PC-3 (cell line): ENCODE measurements at regions not wholly inside any gene's neighbourhood (a gene's known extent, or its start where the extent isn't known, plus 50 kb on each side); places are given as distances from the start of the nearest gene placed in this dataset.

ENCODE experiments used
- EZH2 ChIP-seq: fragments of 300-600 bp; sonication (generic); IDR thresholded peaks from one replicate; pipeline ENCODE4 v1.6.1; 2017; ENCODE audit warnings: antibody characterized with exemption, mild to moderate bottlenecking, low read length; ENCODE audit not compliant: unreplicated experiment
- TF ChIP-seq, protein P1 (sequence below): fragments of 300-600 bp; sonication (generic); conservative IDR thresholded peaks from 2 replicates; pipeline ENCODE4 v1.5.1; 2017; ENCODE audit warnings: antibody characterized with exemption, low read depth, mild to moderate bottlenecking, low read length

DNA sequence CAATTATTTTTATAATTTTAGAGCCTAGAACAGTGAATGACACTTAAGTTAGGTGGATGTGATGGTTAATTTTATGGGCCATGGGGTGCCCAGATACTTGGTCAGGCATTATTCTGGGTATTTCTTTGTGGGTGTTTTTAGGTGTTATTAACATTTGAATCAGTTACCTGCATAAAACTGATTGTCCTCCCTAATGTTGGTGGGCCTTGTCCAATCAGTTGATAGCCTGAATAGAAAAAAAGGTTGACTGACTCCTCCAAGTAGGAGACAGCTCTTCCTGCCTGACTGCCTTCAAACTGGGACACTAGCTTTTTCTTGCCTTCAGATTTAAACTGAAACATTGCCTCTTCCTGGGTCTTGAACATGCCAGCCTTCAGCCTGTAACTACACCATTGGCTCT lies 312.9 kb upstream of the FIGN start:
- TF ChIP-seq, protein P1, sequence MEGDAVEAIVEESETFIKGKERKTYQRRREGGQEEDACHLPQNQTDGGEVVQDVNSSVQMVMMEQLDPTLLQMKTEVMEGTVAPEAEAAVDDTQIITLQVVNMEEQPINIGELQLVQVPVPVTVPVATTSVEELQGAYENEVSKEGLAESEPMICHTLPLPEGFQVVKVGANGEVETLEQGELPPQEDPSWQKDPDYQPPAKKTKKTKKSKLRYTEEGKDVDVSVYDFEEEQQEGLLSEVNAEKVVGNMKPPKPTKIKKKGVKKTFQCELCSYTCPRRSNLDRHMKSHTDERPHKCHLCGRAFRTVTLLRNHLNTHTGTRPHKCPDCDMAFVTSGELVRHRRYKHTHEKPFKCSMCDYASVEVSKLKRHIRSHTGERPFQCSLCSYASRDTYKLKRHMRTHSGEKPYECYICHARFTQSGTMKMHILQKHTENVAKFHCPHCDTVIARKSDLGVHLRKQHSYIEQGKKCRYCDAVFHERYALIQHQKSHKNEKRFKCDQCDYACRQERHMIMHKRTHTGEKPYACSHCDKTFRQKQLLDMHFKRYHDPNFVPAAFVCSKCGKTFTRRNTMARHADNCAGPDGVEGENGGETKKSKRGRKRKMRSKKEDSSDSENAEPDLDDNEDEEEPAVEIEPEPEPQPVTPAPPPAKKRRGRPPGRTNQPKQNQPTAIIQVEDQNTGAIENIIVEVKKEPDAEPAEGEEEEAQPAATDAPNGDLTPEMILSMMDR: no peak
- TF ChIP-seq EZH2: no peak
